ENCODE measurements at regions not wholly inside any gene's neighbourhood (a gene's known extent, or its start where the extent isn't known, plus 50 kb on each side); places are given as distances from the start of the nearest gene placed in this dataset.

- Histone ChIP-seq H3K9me3 (ENCODE audit: low read length) (no peaks in the 10 kb centered on the region), H3K27ac (ENCODE audit: low read depth, low read length) (no peak overlapping the region), H3K36me3 (ENCODE audit: insufficient read depth, low read length) (no peaks in the 10 kb centered on the region), H3K27me3 (ENCODE audit: insufficient read depth, low read length, poor library complexity, severe bottlenecking) (no peaks in the 10 kb centered on the region), H3K4me1 (ENCODE audit: insufficient read depth, low read length) (no peaks in the 10 kb centered on the region), H3K4me3 (ENCODE audit: low read length) (no peak overlapping the region)
- H3K4me1 Mint-ChIP-seq = no peaks in the 10 kb centered on the region
- no peak for DNase-seq
- no peaks in the 10 kb centered on the region for H3K36me3 Mint-ChIP-seq
- ChIA-PET POLR2A (no interaction called here), CTCF (no interaction called here)
- no peaks in the 10 kb centered on the region for H3K9me3 Mint-ChIP-seq
- H3K27me3 Mint-ChIP-seq = peaks cover 0 to 3% of the 10 kb centered on the region in 2 donors
- H3K27ac Mint-ChIP-seq = no peak overlapping the region
- no peak overlapping the region for H3K4me3 Mint-ChIP-seq
Measured at GRCh38 chr11:105298630-105299029, 159.1 kb upstream of the CARD18 start.

- no peaks in the 10 kb centered on the region for H3K36me3 Mint-ChIP-seq
- DNase-seq = no peak
- ChIA-PET POLR2A (no interaction called here), CTCF (no interaction called here)
- H3K4me1 ChIP-seq (ENCODE audit: insufficient read depth, low read length) = no peaks in the 10 kb centered on the region
- no peaks in the 10 kb centered on the region for H3K4me1 Mint-ChIP-seq
- H3K27me3 Mint-ChIP-seq = peaks cover 0 to 3% of the 10 kb centered on the region in 2 donors
- no peak overlapping the region for H3K27ac ChIP-seq (ENCODE audit: low read depth, low read length)
- no peak overlapping the region for H3K27ac Mint-ChIP-seq
- no peaks in the 10 kb centered on the region for H3K9me3 Mint-ChIP-seq
- H3K4me3 Mint-ChIP-seq = no peak overlapping the region
- no peaks in the 10 kb centered on the region for H3K9me3 ChIP-seq (ENCODE audit: low read length)
- H3K4me3 ChIP-seq (ENCODE audit: low read length) = no peak overlapping the region
- H3K27me3 ChIP-seq (ENCODE audit: insufficient read depth, low read length, poor library complexity, severe bottlenecking) = no peaks in the 10 kb centered on the region
- no peaks in the 10 kb centered on the region for H3K36me3 ChIP-seq (ENCODE audit: insufficient read depth, low read length)
Measured at GRCh38 chr11:105298174-105298573, 158.6 kb upstream of the CARD18 start.

- Mint-ChIP-seq H3K9me3 (no peaks in the 10 kb centered on the region), H3K4me3 (no peak overlapping the region), H3K27me3 (peaks cover 0 to 3% of the 10 kb centered on the region in 2 donors), H3K27ac (no peak overlapping the region), H3K4me1 (no peaks in the 10 kb centered on the region), H3K36me3 (no peaks in the 10 kb centered on the region)
- Histone ChIP-seq H3K36me3 (ENCODE audit: insufficient read depth, low read length) (no peaks in the 10 kb centered on the region), H3K9me3 (ENCODE audit: low read length) (no peaks in the 10 kb centered on the region), H3K27me3 (ENCODE audit: insufficient read depth, low read length, poor library complexity, severe bottlenecking) (no peaks in the 10 kb centered on the region), H3K4me3 (ENCODE audit: low read length) (no peak overlapping the region), H3K4me1 (ENCODE audit: insufficient read depth, low read length) (no peaks in the 10 kb centered on the region), H3K27ac (ENCODE audit: low read depth, low read length) (no peak overlapping the region)
- ChIA-PET POLR2A (no interaction called here), CTCF (no interaction called here)
- DNase-seq = no peak
Measured at GRCh38 chr11:105297463-105297862, 157.9 kb upstream of the CARD18 start.

- H3K4me3 Mint-ChIP-seq = no peak overlapping the region
- H3K36me3 Mint-ChIP-seq = no peaks in the 10 kb centered on the region
- CTCF ChIA-PET = no interaction called here
Measured at GRCh38 chr11:105296806-105297205, 157.2 kb upstream of the CARD18 start.

DNA sequence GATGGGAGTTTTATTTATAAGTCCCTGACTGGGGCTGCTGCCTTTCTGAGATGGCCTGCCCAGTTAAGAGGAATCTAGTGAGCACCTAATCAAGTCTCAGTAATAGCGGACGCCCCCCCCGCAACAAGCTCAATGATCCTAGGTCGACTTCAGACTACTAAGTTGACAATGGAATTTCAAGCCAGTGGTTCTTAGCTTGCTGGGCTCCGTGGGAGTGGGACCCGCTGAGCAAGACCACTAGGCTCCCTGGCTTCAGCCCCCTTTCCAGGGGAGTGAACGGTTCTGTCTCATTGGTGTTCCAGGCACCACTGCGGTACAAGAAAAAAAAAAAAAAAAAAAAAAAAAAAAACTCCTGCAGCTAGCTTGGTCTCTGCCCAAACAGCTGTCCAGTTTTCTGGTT, 156.8 kb upstream of the CARD18 start:
- Histone ChIP-seq H3K9me3 (ENCODE audit: low read length) (no peaks in the 10 kb centered on the region), H3K27me3 (ENCODE audit: insufficient read depth, low read length, poor library complexity, severe bottlenecking) (no peaks in the 10 kb centered on the region), H3K4me3 (ENCODE audit: low read length) (no peak overlapping the region), H3K4me1 (ENCODE audit: insufficient read depth, low read length) (no peaks in the 10 kb centered on the region), H3K36me3 (ENCODE audit: insufficient read depth, low read length) (no peaks in the 10 kb centered on the region), H3K27ac (ENCODE audit: low read depth, low read length) (no peak overlapping the region)
- Mint-ChIP-seq H3K27me3 (peaks cover 0 to 3% of the 10 kb centered on the region in 2 donors), H3K9me3 (no peaks in the 10 kb centered on the region), H3K4me1 (no peaks in the 10 kb centered on the region), H3K27ac (no peak overlapping the region), H3K4me3 (no peak overlapping the region), H3K36me3 (no peaks in the 10 kb centered on the region)
- CTCF ChIA-PET = no interaction called here
- POLR2A ChIA-PET = no interaction called here
- DNase-seq = no peak

More at GRCh38 chr11:105296806-105297205, 157.2 kb upstream of the CARD18 start:
- Histone ChIP-seq H3K27me3 (ENCODE audit: insufficient read depth, low read length, poor library complexity, severe bottlenecking) (no peaks in the 10 kb centered on the region), H3K36me3 (ENCODE audit: insufficient read depth, low read length) (no peaks in the 10 kb centered on the region), H3K9me3 (ENCODE audit: low read length) (no peaks in the 10 kb centered on the region), H3K27ac (ENCODE audit: low read depth, low read length) (no peak overlapping the region), H3K4me1 (ENCODE audit: insufficient read depth, low read length) (no peaks in the 10 kb centered on the region), H3K4me3 (ENCODE audit: low read length) (no peak overlapping the region)
- Mint-ChIP-seq H3K27ac (no peak overlapping the region), H3K4me1 (no peaks in the 10 kb centered on the region), H3K27me3 (peaks cover 0 to 3% of the 10 kb centered on the region in 2 donors), H3K9me3 (no peaks in the 10 kb centered on the region)
- no peak for DNase-seq
- POLR2A ChIA-PET = no interaction called here

GRCh38 chr11:105282658-105283057, 143.1 kb upstream of the CARD18 start:
- CTCF ChIA-PET = no interaction called here
- Mint-ChIP-seq H3K4me1 (no peaks in the 10 kb centered on the region), H3K27me3 (peaks cover 5 to 23% of the 10 kb centered on the region in 2 donors), H3K4me3 (no peak overlapping the region), H3K9me3 (no peaks in the 10 kb centered on the region), H3K36me3 (no peaks in the 10 kb centered on the region), H3K27ac (no peak overlapping the region)
- H3K36me3 ChIP-seq (ENCODE audit: insufficient read depth, low read length) = no peaks in the 10 kb centered on the region
- H3K27me3 ChIP-seq (ENCODE audit: insufficient read depth, low read length, poor library complexity, severe bottlenecking) = no peaks in the 10 kb centered on the region
- H3K4me1 ChIP-seq (ENCODE audit: insufficient read depth, low read length) = no peaks in the 10 kb centered on the region
- no peak overlapping the region for H3K4me3 ChIP-seq (ENCODE audit: low read length)
- POLR2A ChIA-PET = no interaction called here
- DNase-seq = no peak
- no peaks in the 10 kb centered on the region for H3K9me3 ChIP-seq (ENCODE audit: low read length)
- no peak overlapping the region for H3K27ac ChIP-seq (ENCODE audit: low read depth, low read length)

- Histone ChIP-seq H3K9me3 (ENCODE audit: low read length) (no peaks in the 10 kb centered on the region), H3K36me3 (ENCODE audit: insufficient read depth, low read length) (no peaks in the 10 kb centered on the region), H3K4me1 (ENCODE audit: insufficient read depth, low read length) (no peaks in the 10 kb centered on the region), H3K27ac (ENCODE audit: low read depth, low read length) (no peak overlapping the region), H3K27me3 (ENCODE audit: insufficient read depth, low read length, poor library complexity, severe bottlenecking) (no peaks in the 10 kb centered on the region), H3K4me3 (ENCODE audit: low read length) (no peak overlapping the region)
- Mint-ChIP-seq H3K4me1 (no peaks in the 10 kb centered on the region), H3K27ac (no peak overlapping the region), H3K36me3 (no peaks in the 10 kb centered on the region), H3K27me3 (peaks cover 3 to 16% of the 10 kb centered on the region in 2 donors), H3K4me3 (no peak overlapping the region), H3K9me3 (no peaks in the 10 kb centered on the region)
- no peak for DNase-seq
- ChIA-PET POLR2A (no interaction called here), CTCF (no interaction called here)
Measured at GRCh38 chr11:105274631-105275030, 135.1 kb upstream of the CARD18 start.

DNA sequence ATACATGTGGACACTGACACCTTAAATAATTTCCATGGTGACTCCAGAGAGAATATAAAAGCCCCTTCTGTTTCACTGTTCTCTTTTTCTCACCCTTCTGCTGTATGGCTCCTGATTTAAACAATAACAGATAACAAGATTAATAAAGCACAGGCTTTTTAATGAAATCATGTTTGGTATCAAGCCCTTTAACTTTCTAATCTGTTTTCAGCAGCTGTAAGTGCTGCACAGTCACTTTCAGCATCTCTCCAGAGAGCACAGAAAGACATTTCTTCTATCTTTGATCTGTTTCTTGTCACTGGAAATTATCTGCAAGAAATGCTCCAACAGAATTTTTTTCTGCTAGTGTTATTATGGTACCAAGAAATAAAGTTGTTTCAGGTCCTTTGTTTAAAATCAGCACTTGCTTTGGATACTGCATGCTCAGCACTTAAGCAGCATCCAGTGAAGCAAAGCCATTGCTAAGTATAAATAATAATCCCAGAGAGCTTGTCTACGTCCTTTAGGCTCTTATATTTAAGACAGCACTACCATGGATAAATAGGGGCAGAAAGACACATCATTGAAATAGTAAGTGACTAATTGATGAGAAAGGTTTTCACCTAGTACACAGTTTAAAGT, 134.2 kb upstream of the CARD18 start:
- H3K9me3 ChIP-seq (ENCODE audit: low read length) = no peaks in the 10 kb centered on the region
- no peak for DNase-seq
- H3K4me3 ChIP-seq (ENCODE audit: low read length) = no peak overlapping the region
- H3K36me3 ChIP-seq (ENCODE audit: insufficient read depth, low read length) = no peaks in the 10 kb centered on the region
- H3K27me3 ChIP-seq (ENCODE audit: insufficient read depth, low read length, poor library complexity, severe bottlenecking) = no peaks in the 10 kb centered on the region
- H3K27me3 Mint-ChIP-seq = peaks cover 0 to 19% of the 10 kb centered on the region in 2 donors
- no peaks in the 10 kb centered on the region for H3K4me1 Mint-ChIP-seq
- POLR2A ChIA-PET = no interaction called here
- CTCF ChIA-PET = no interaction called here
- H3K27ac Mint-ChIP-seq = no peak overlapping the region
- no peaks in the 10 kb centered on the region for H3K9me3 Mint-ChIP-seq
- no peak overlapping the region for H3K4me3 Mint-ChIP-seq
- H3K4me1 ChIP-seq (ENCODE audit: insufficient read depth, low read length) = no peaks in the 10 kb centered on the region
- no peak overlapping the region for H3K27ac ChIP-seq (ENCODE audit: low read depth, low read length)
- no peaks in the 10 kb centered on the region for H3K36me3 Mint-ChIP-seq

- H3K27ac Mint-ChIP-seq = no peak overlapping the region
- no peaks in the 10 kb centered on the region for H3K9me3 Mint-ChIP-seq
- ChIA-PET CTCF (no interaction called here), POLR2A (no interaction called here)
- H3K4me3 ChIP-seq (ENCODE audit: low read length) = no peak overlapping the region
- H3K27ac ChIP-seq (ENCODE audit: low read depth, low read length) = no peak overlapping the region
- no peak overlapping the region for H3K4me3 Mint-ChIP-seq
- H3K27me3 Mint-ChIP-seq = peaks cover 0 to 15% of the 10 kb centered on the region in 2 donors
- H3K4me1 Mint-ChIP-seq = no peaks in the 10 kb centered on the region
- H3K9me3 ChIP-seq (ENCODE audit: low read length) = no peaks in the 10 kb centered on the region
- no peaks in the 10 kb centered on the region for H3K27me3 ChIP-seq (ENCODE audit: insufficient read depth, low read length, poor library complexity, severe bottlenecking)
- no peaks in the 10 kb centered on the region for H3K4me1 ChIP-seq (ENCODE audit: insufficient read depth, low read length)
- DNase-seq = no peak
- H3K36me3 ChIP-seq (ENCODE audit: insufficient read depth, low read length) = no peaks in the 10 kb centered on the region
- H3K36me3 Mint-ChIP-seq = no peaks in the 10 kb centered on the region
Measured at GRCh38 chr11:105269862-105270261, 130.3 kb upstream of the CARD18 start.

All from CD8-positive, alpha-beta memory T cell (primary cell).